GM21576 (cell line): ENCODE measurements at regions not wholly inside any gene's neighbourhood (a gene's known extent, or its start where the extent isn't known, plus 50 kb on each side); places are given as distances from the start of the nearest gene placed in this dataset.

Experiments
- ATAC-seq: cut with Tn5 transposase; IDR thresholded peaks from one replicate; pipeline ENCODE4 v1.9.1; 2021; ENCODE audit warnings: mild to moderate bottlenecking, moderate library complexity; ENCODE audit not compliant: unreplicated experiment

- ATAC-seq, result no peak
These were observed 1030.1 kb downstream of the FSTL5 start for GRCh38 chr4:161133586-161134276.

- ATAC-seq, result peak; percentile 68
These were observed 1030.9 kb downstream of the FSTL5 start for GRCh38 chr4:161132715-161133425.

GRCh38 chr4:161121451-161121850, 1042.3 kb downstream of the FSTL5 start:
- no peak for ATAC-seq

GRCh38 chr4:161101881-161102280, 1061.9 kb downstream of the FSTL5 start:
- ATAC-seq, result no peak

- ATAC-seq, result no peak
These were observed 1066.0 kb downstream of the FSTL5 start for GRCh38 chr4:161097821-161098220.

- ATAC-seq, result no peak
These were observed 1102.8 kb downstream of the FSTL5 start for GRCh38 chr4:161061046-161061445.
